Caco-2 (cell line): ENCODE measurements at regions not wholly inside any gene's neighbourhood (a gene's known extent, or its start where the extent isn't known, plus 50 kb on each side); places are given as distances from the start of the nearest gene placed in this dataset.

Experiments used
- BruUV-seq: library from RNA; stranded (reverse); fragments of 400-500 nt; replicated peaks from 2 replicates; lab custom pipeline; 2021; lab: Mats Ljungman, UMichigan
- CTCF ChIA-PET: fragments of 300-600 bp; sonication (Branson Sonifier 250); formaldehyde crosslinking; loops from one replicate; lab custom pipeline; 2022; ENCODE audit warnings: antibody characterized with exemption; lab: Charles Lee
- POLR2A ChIA-PET: fragments of 300-600 bp; sonication (Branson Sonifier 250); formaldehyde crosslinking; loops from one replicate; lab custom pipeline; 2022; ENCODE audit warnings: antibody characterized with exemption; lab: Charles Lee
- DNase-seq, 2 experiments: peaks; one replicate each; pipeline versions ENCODE4 v3.0.0 to v3.0.0-alpha.2; 2020 to 2022
- H3K27me3 ChIP-seq: replicated peaks from 2 replicates; pipeline ENCODE4 v1.6.0; 2011; ENCODE audit warnings: low read length; ENCODE audit not compliant: control insufficient read depth, insufficient read depth
- H3K36me3 ChIP-seq: 2 replicates; pipeline ENCODE4 v1.5.1; 2011; ENCODE audit warnings: low read length; ENCODE audit not compliant: control insufficient read depth, insufficient read depth
- H3K4me1 ChIP-seq: fragments of 250-450 bp; sonication (Bioruptor Pico); 2 replicates; pipeline ENCODE4 v1.5.1; 2020; ENCODE audit warnings: mild to moderate bottlenecking
- H3K4me3 ChIP-seq: 2 replicates; pipeline ENCODE4 v1.5.1; 2011; ENCODE audit warnings: low read depth, mild to moderate bottlenecking, control low read depth, low read length
- H3K9me3 ChIP-seq: fragments of 250-450 bp; sonication (Bioruptor Pico); 2 replicates; pipeline ENCODE4 v1.5.1; 2020; ENCODE audit warnings: mild to moderate bottlenecking, moderate library complexity
- H3K27ac Mint-ChIP-seq: one replicate; pipeline ENCODE4 v1.8.0; 2022; ENCODE audit warnings: mixed read lengths; ENCODE audit not compliant: unreplicated experiment
- H3K27me3 Mint-ChIP-seq: one replicate; pipeline ENCODE4 v1.8.0; 2022; ENCODE audit warnings: mixed read lengths; ENCODE audit not compliant: insufficient read depth, unreplicated experiment
- H3K36me3 Mint-ChIP-seq: one replicate; pipeline ENCODE4 v1.8.0; 2022; ENCODE audit warnings: mild to moderate bottlenecking, mixed read lengths; ENCODE audit not compliant: insufficient read depth, unreplicated experiment
- H3K4me1 Mint-ChIP-seq: one replicate; pipeline ENCODE4 v1.8.0; 2022; ENCODE audit warnings: low read depth, mixed read lengths; ENCODE audit not compliant: unreplicated experiment
- H3K4me3 Mint-ChIP-seq: one replicate; pipeline ENCODE4 v1.8.0; 2022; ENCODE audit warnings: mild to moderate bottlenecking, moderate library complexity, mixed read lengths; ENCODE audit not compliant: unreplicated experiment
- H3K9me3 Mint-ChIP-seq: one replicate; pipeline ENCODE4 v1.8.0; 2022; ENCODE audit warnings: mixed read lengths; ENCODE audit not compliant: unreplicated experiment
- CTCF ChIP-seq, 2 experiments: fragments of 200-600 bp in 1 of 2; IDR thresholded peaks; 1 replicate in 1 of 2; 2 replicates in 1 of 2; pipeline versions ENCODE4 v1.5.1 to v1.8.0; 2011 to 2022; ENCODE audit warnings: antibody characterized with exemption in 1 of 2, control low read depth in 1 of 2, inconsistent platforms in 1 of 2, low read depth in 1 of 2, low read length in 1 of 2, mild to moderate bottlenecking in 1 of 2, moderate library complexity in 1 of 2; ENCODE audit not compliant: insufficient read depth in 1 of 2, severe bottlenecking in 1 of 2, unreplicated experiment in 1 of 2
- intact Hi-C: fragments of 100-400 bp; cut with micrococcal nuclease; formaldehyde crosslinking; loops from one replicate; pipeline ENCODE4 v1.10.0; 2022; ENCODE audit not compliant: unreplicated experiment

- POLR2A ChIA-PET = no interaction called here
- Mint-ChIP-seq H3K4me3 (no peak overlapping the region), H3K4me1 (no peaks in the 10 kb centered on the region), H3K36me3 (peaks cover 11% of the 10 kb centered on the region), H3K9me3 (peaks cover 40% of the 10 kb centered on the region), H3K27ac (no peak overlapping the region), H3K27me3 (no peaks in the 10 kb centered on the region)
- Histone ChIP-seq H3K36me3 (no peaks in the 10 kb centered on the region), H3K4me1 (no peaks in the 10 kb centered on the region), H3K27me3 (no peaks in the 10 kb centered on the region), H3K9me3 (no peaks in the 10 kb centered on the region), H3K4me3 (no peak overlapping the region)
- no TSS peak for BruUV-seq
- DNase-seq = no peak
- CTCF ChIA-PET = no interaction called here
- intact Hi-C loops = no loop called here
- no peak for TF ChIP-seq CTCF (IDR thresholded peaks at IDR 0.05; ENCODE audit: insufficient read depth in 1 of 2, low read depth in 1 of 2, low read length in 1 of 2, severe bottlenecking in 1 of 2, unreplicated experiment in 1 of 2)
Measured at GRCh38 chr3:6657591-6657990, 203.3 kb upstream of the GRM7 start.

DNA sequence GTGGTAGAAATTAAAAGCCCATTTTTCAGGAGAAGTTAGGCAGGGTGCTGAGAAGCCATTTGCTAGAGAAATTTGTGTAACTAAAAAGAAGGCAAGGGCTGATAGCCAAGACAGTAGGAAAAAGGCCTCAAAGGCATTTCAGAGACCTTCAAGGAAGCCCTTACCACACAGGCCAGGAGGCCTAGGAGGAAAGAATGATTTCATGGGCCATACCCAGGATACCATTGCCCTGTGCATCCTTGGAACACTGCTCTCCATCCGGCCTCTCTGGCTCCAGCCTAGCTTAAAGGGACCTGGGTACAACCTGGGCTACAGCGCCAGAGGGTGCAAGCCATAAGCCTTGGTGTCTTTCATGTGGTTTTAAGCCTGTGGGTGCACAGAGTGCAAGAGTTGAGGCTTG is 193.6 kb upstream of the GRM7 start:
- H3K4me1 ChIP-seq = no peaks in the 10 kb centered on the region
- intact Hi-C loops = no loop called here
- POLR2A ChIA-PET = no interaction called here
- CTCF ChIA-PET = no interaction called here
- Mint-ChIP-seq H3K4me1 (no peaks in the 10 kb centered on the region), H3K36me3 (no peaks in the 10 kb centered on the region), H3K9me3 (peaks cover 41% of the 10 kb centered on the region), H3K27ac (no peak overlapping the region), H3K4me3 (no peak overlapping the region), H3K27me3 (no peaks in the 10 kb centered on the region)
- no peak for TF ChIP-seq CTCF (IDR thresholded peaks at IDR 0.05; ENCODE audit: insufficient read depth in 1 of 2, low read depth in 1 of 2, low read length in 1 of 2, severe bottlenecking in 1 of 2, unreplicated experiment in 1 of 2)
- H3K36me3 ChIP-seq = no peaks in the 10 kb centered on the region
- no peaks in the 10 kb centered on the region for H3K9me3 ChIP-seq
- no TSS peak for BruUV-seq
- H3K27me3 ChIP-seq = no peaks in the 10 kb centered on the region
- no peak overlapping the region for H3K4me3 ChIP-seq
- no peak for DNase-seq

DNA sequence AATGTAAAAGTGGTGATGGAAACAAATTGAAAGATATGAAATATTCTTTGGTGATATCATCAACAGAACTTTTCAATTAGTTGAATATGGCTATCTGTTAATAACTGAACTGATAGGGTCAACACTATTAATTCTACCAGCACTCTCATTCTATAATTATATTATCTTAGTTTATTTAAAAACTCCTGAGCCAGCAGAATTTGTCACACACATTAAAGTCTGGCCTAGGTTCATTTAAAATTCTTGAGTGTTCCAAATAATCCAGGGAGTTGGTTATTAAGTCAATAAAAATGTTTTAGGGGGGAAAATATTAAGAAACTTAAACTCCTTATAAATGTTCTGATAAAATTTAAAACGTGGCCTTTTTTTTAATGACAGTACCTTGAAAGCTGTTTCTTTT is 189.6 kb upstream of the GRM7 start:
- TF ChIP-seq CTCF (IDR thresholded peaks at IDR 0.05; ENCODE audit: insufficient read depth in 1 of 2, low read depth in 1 of 2, low read length in 1 of 2, severe bottlenecking in 1 of 2, unreplicated experiment in 1 of 2) = no peak
- no peaks in the 10 kb centered on the region for H3K4me1 Mint-ChIP-seq
- H3K27ac Mint-ChIP-seq = no peak overlapping the region
- Histone ChIP-seq H3K4me3 (no peak overlapping the region), H3K4me1 (no peaks in the 10 kb centered on the region), H3K9me3 (no peaks in the 10 kb centered on the region), H3K36me3 (no peaks in the 10 kb centered on the region), H3K27me3 (no peaks in the 10 kb centered on the region)
- intact Hi-C loops = no loop called here
- H3K9me3 Mint-ChIP-seq = peaks cover 22% of the 10 kb centered on the region
- DNase-seq = no peak
- no peaks in the 10 kb centered on the region for H3K36me3 Mint-ChIP-seq
- no peaks in the 10 kb centered on the region for H3K27me3 Mint-ChIP-seq
- ChIA-PET CTCF (no interaction called here), POLR2A (no interaction called here)
- no peak overlapping the region for H3K4me3 Mint-ChIP-seq
- no TSS peak for BruUV-seq
